ENCODE measurements at regions not wholly inside any gene's neighbourhood (a gene's known extent, or its start where the extent isn't known, plus 50 kb on each side); places are given as distances from the start of the nearest gene placed in this dataset.

- no peak overlapping the region for H3K27ac ChIP-seq
- H3K4me3 ChIP-seq (ENCODE audit: low read depth, low read length), result no peak overlapping the region
- H3K27me3 ChIP-seq (replicated peaks), result no peaks in the 10 kb centered on the region
- in situ Hi-C loops (cut with HindIII; ENCODE audit: low pct_ligation_motif_present, low sequenced_read_pairs), result no loop called here
- DNase-seq, result no peak
- H3K36me3 ChIP-seq (replicated peaks), result no peaks in the 10 kb centered on the region
- TF ChIP-seq CTCF (IDR thresholded peaks at IDR 0.05; ENCODE audit: low read depth, low read length, missing control alignments), result no peak
Measured at GRCh38 chr5:124668353-124669299, 77.8 kb downstream of the ZNF608 start.

GRCh38 chr5:124665625-124666024, 80.8 kb downstream of the ZNF608 start:
- Histone ChIP-seq H3K36me3 (replicated peaks) (no peaks in the 10 kb centered on the region), H3K27ac (no peak overlapping the region), H3K27me3 (replicated peaks) (no peaks in the 10 kb centered on the region), H3K4me3 (ENCODE audit: low read depth, low read length) (no peak overlapping the region)
- no peak for DNase-seq
- TF ChIP-seq CTCF (IDR thresholded peaks at IDR 0.05; ENCODE audit: low read depth, low read length, missing control alignments), result no peak
- in situ Hi-C loops (cut with HindIII; ENCODE audit: low pct_ligation_motif_present, low sequenced_read_pairs), result no loop called here

- H3K27ac ChIP-seq, result no peak overlapping the region
- DNase-seq, result no peak
- no peaks in the 10 kb centered on the region for H3K36me3 ChIP-seq (replicated peaks)
- no peaks in the 10 kb centered on the region for H3K27me3 ChIP-seq (replicated peaks)
- TF ChIP-seq CTCF (IDR thresholded peaks at IDR 0.05; ENCODE audit: low read depth, low read length, missing control alignments), result no peak
- in situ Hi-C loops (cut with HindIII; ENCODE audit: low pct_ligation_motif_present, low sequenced_read_pairs), result no loop called here
- H3K4me3 ChIP-seq (ENCODE audit: low read depth, low read length), result no peak overlapping the region
Measured at GRCh38 chr5:124665035-124665434, 81.4 kb downstream of the ZNF608 start.

- no peak for DNase-seq
- in situ Hi-C loops (cut with HindIII; ENCODE audit: low pct_ligation_motif_present, low sequenced_read_pairs), result no loop called here
- Histone ChIP-seq H3K4me3 (ENCODE audit: low read depth, low read length) (no peak overlapping the region), H3K27me3 (replicated peaks) (no peaks in the 10 kb centered on the region), H3K36me3 (replicated peaks) (no peaks in the 10 kb centered on the region), H3K27ac (no peak overlapping the region)
- no peak for TF ChIP-seq CTCF (IDR thresholded peaks at IDR 0.05; ENCODE audit: low read depth, low read length, missing control alignments)
Measured at GRCh38 chr5:124664287-124664686, 82.2 kb downstream of the ZNF608 start.

GRCh38 chr5:124663101-124663506, 83.3 kb downstream of the ZNF608 start:
- no peak for TF ChIP-seq CTCF (IDR thresholded peaks at IDR 0.05; ENCODE audit: low read depth, low read length, missing control alignments)
- DNase-seq, result no peak
- Histone ChIP-seq H3K27me3 (replicated peaks) (no peaks in the 10 kb centered on the region), H3K4me3 (ENCODE audit: low read depth, low read length) (no peak overlapping the region), H3K36me3 (replicated peaks) (no peaks in the 10 kb centered on the region), H3K27ac (no peak overlapping the region)
- in situ Hi-C loops (cut with HindIII; ENCODE audit: low pct_ligation_motif_present, low sequenced_read_pairs), result no loop called here
